SU-DHL-6 (cell line): ENCODE measurements at regions not wholly inside any gene's neighbourhood (a gene's known extent, or its start where the extent isn't known, plus 50 kb on each side); places are given as distances from the start of the nearest gene placed in this dataset.
"Not testable (repeated sequence)": the region's sequence is repeated elsewhere in the genome, so short reads cannot be mapped to it uniquely, and the experiment has no call there.

Experiments used
- H2AFZ ChIP-seq: fragments of 200-600 bp; sonication (generic); 2 replicates; pipeline ENCODE4 v1.6.1; 2014; ENCODE audit warnings: low read depth, mild to moderate bottlenecking, moderate library complexity, mixed read lengths, antibody characterized with exemption, low read length; ENCODE audit not compliant: severe bottlenecking
- H3F3A ChIP-seq: fragments of 200-600 bp; shearing (Covaris generic); 2 replicates; pipeline ENCODE4 v1.6.0; 2016; ENCODE audit warnings: antibody characterized with exemption, mild to moderate bottlenecking; ENCODE audit not compliant: insufficient read depth
- H3K27ac ChIP-seq: fragments of 200-600 bp; sonication (generic); 2 replicates; pipeline ENCODE4 v1.5.1; 2016; ENCODE audit warnings: low read depth, mild to moderate bottlenecking, low read length, moderate library complexity, mixed read lengths
- H3K27me3 ChIP-seq: fragments of 200-600 bp; sonication (generic), shearing (Covaris generic); 2 replicates; pipeline ENCODE4 v1.6.0; 2014; ENCODE audit warnings: mild to moderate bottlenecking, low read length
- H3K36me3 ChIP-seq: fragments of 200-600 bp; sonication (generic); 2 replicates; pipeline ENCODE4 v1.6.1; 2014; ENCODE audit warnings: mild to moderate bottlenecking, low read length, mixed read lengths
- H3K4me2 ChIP-seq: fragments of 300-600, 200-600 bp; shearing (Covaris generic), sonication (generic); 2 replicates; pipeline ENCODE4 v1.6.0; 2014; ENCODE audit warnings: low read length, low read depth, mild to moderate bottlenecking; ENCODE audit not compliant: poor library complexity, severe bottlenecking
- H3K4me3 ChIP-seq: fragments of 200-600 bp; sonication (generic); 2 replicates; pipeline ENCODE4 v1.5.1; 2014; ENCODE audit warnings: antibody characterized with exemption, low read length, mild to moderate bottlenecking, mixed read lengths; ENCODE audit not compliant: insufficient read depth, poor library complexity, severe bottlenecking
- H3K79me2 ChIP-seq: fragments of 200-600 bp; sonication (generic); 2 replicates; pipeline ENCODE4 v1.6.1; 2014; ENCODE audit warnings: mild to moderate bottlenecking, low read length, moderate library complexity; ENCODE audit not compliant: insufficient read depth
- H3K9ac ChIP-seq: fragments of 200-600 bp; sonication (generic); 2 replicates; pipeline ENCODE4 v1.7.0; 2014; ENCODE audit warnings: mild to moderate bottlenecking, low read length
- H3K9me2 ChIP-seq: fragments of 200-600 bp; sonication (generic); replicated peaks from 2 replicates; pipeline ENCODE4 v1.6.1; 2014; ENCODE audit warnings: low read length; ENCODE audit not compliant: insufficient read depth
- H3K9me3 ChIP-seq: fragments of 200-600 bp; sonication (generic); 2 replicates; pipeline ENCODE4 v1.6.1; 2014; ENCODE audit warnings: low read length, mixed read lengths; ENCODE audit not compliant: insufficient read depth
- H4K20me1 ChIP-seq: fragments of 200-600 bp; sonication (generic); 2 replicates; pipeline ENCODE4 v1.6.1; 2014; ENCODE audit warnings: low read depth, mild to moderate bottlenecking, antibody characterized with exemption, low read length, moderate library complexity, mixed read lengths
- EZH2phosphoT487 ChIP-seq: fragments of 200-600 bp; sonication (generic), shearing (Covaris generic); conservative IDR thresholded peaks from 2 replicates; pipeline ENCODE4 v1.6.1; 2018; ENCODE audit warnings: mild to moderate bottlenecking, antibody characterized with exemption, low read length, moderate library complexity, mixed read lengths
- TF ChIP-seq, protein P1 (sequence below): fragments of 200-600 bp; sonication (generic); IDR thresholded peaks from one replicate; pipeline ENCODE4 v1.5.1; 2017; ENCODE audit warnings: antibody characterized with exemption, mild to moderate bottlenecking, low read length, moderate library complexity; ENCODE audit not compliant: insufficient read depth, poor library complexity, severe bottlenecking

DNA sequence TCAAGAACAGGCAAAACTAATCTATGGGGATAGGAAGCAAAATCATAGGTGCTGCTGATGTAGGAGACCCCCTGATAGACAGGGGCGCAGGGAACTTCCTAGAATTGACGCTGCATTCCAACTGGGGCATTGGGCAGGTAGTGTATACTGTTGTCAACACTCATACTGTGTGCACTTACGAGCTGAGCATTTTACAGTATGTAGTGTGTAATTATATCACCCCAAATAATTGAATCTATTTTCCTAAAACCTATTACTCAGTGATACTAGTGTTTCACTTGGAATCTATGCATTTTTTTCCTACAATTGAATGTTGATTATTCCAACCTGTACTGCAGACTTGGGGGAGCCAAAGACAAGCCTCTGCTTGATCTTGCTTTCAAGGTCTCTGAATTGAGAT lies 207.0 kb upstream of the PRKCQ start:
- H3K36me3 ChIP-seq: no peaks in the 10 kb centered on the region
- H3K27ac ChIP-seq: no peak overlapping the region
- no peak overlapping the region for H2AFZ ChIP-seq
- H3K4me2 ChIP-seq: no peak overlapping the region
- H3F3A ChIP-seq: no peaks in the 10 kb centered on the region
- no peaks in the 10 kb centered on the region for H3K9me2 ChIP-seq
- no peaks in the 10 kb centered on the region for H3K9me3 ChIP-seq
- H3K9ac ChIP-seq: no peak overlapping the region
- H3K27me3 ChIP-seq: no peaks in the 10 kb centered on the region
- no peak overlapping the region for H3K4me3 ChIP-seq
- H3K79me2 ChIP-seq: no peaks in the 10 kb centered on the region
- H4K20me1 ChIP-seq: no peaks in the 10 kb centered on the region
- TF ChIP-seq, protein P1, sequence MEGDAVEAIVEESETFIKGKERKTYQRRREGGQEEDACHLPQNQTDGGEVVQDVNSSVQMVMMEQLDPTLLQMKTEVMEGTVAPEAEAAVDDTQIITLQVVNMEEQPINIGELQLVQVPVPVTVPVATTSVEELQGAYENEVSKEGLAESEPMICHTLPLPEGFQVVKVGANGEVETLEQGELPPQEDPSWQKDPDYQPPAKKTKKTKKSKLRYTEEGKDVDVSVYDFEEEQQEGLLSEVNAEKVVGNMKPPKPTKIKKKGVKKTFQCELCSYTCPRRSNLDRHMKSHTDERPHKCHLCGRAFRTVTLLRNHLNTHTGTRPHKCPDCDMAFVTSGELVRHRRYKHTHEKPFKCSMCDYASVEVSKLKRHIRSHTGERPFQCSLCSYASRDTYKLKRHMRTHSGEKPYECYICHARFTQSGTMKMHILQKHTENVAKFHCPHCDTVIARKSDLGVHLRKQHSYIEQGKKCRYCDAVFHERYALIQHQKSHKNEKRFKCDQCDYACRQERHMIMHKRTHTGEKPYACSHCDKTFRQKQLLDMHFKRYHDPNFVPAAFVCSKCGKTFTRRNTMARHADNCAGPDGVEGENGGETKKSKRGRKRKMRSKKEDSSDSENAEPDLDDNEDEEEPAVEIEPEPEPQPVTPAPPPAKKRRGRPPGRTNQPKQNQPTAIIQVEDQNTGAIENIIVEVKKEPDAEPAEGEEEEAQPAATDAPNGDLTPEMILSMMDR: no peak
- TF ChIP-seq EZH2phosphoT487: no peak

DNA sequence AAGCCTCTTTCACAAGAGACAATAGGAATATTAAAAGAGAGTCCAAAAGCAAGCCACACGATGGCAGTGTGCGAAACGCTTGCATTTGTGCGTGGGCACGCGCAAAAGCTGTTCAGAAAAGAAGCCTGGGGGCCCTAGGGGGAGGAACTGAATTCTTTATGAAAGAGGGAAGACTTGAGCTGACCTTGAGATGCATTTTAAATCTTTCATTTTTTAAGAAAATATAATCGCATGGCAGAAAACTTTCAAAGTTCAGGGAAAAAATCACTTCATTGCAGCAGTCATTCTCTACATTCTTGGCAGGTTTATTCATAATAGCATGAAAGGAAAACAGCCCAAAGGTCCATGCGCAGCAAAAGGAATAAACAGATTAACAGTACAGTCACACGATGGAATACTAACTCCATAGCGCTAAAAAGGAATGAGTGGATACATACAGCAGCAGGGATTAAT lies 206.5 kb upstream of the PRKCQ start:
- no peak overlapping the region for H3K4me2 ChIP-seq
- no peak overlapping the region for H3K27ac ChIP-seq
- no peak overlapping the region for H3K4me3 ChIP-seq

DNA sequence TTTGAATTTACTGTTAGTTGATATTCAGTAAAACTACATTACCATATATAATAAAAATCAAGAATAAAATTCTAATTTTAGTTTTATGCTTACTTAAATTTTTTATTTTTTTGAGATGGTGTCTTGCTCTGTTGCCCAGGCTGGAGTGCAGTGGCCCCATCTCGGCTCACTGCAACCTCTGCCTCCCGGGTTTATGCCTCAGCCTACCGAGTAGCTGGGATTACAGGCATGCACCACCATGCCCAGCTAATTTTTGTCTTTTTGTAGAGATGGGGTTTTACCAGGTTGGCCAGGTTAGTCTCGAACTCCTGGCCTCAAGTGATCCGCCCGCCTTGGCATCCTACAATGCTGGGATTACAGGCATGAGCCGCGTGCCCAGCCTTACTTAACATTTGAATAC lies 204.4 kb upstream of the PRKCQ start:
- not testable (repeated sequence) for H3F3A ChIP-seq, H3K4me2 ChIP-seq, H3K9me2 ChIP-seq, H3K79me2 ChIP-seq, H3K36me3 ChIP-seq, H3K27me3 ChIP-seq, H3K9me3 ChIP-seq, H4K20me1 ChIP-seq, H3K4me3 ChIP-seq, H3K27ac ChIP-seq, H2AFZ ChIP-seq, H3K9ac ChIP-seq

More for the DNA sequence above, 206.5 kb upstream of the PRKCQ start:
- Histone ChIP-seq H3K9me3 (no peaks in the 10 kb centered on the region), H3F3A (no peaks in the 10 kb centered on the region), H3K27me3 (no peaks in the 10 kb centered on the region), H3K79me2 (no peaks in the 10 kb centered on the region), H2AFZ (no peak overlapping the region), H3K36me3 (no peaks in the 10 kb centered on the region), H4K20me1 (no peaks in the 10 kb centered on the region), H3K9me2 (no peaks in the 10 kb centered on the region), H3K9ac (no peak overlapping the region)
- no peak for TF ChIP-seq EZH2phosphoT487
- TF ChIP-seq, protein P1: no peak

DNA sequence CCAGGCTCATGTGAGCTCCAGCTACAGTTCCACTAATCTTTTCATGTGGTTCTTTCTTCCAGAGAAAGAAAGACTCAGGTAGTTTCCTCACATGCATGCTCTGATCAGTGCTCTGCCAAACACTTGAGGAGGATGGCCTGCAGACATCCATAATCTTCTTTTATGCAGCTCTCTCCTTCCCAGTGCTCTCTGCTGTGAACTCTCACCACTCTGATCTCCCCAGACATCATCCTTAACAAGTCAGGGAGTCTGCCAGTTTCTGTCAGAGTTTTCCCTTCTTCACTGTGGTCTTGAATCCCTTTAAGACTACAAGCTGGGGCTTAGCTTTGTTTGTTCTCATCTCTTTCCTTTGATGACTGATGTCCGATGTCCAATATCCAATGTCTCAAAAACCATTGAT lies 203.4 kb upstream of the PRKCQ start:
- Histone ChIP-seq H3K9me2 (no peaks in the 10 kb centered on the region), H3K9ac (no peak overlapping the region), H3K4me2 (no peak overlapping the region), H2AFZ (no peak overlapping the region), H3K79me2 (no peaks in the 10 kb centered on the region), H3K36me3 (no peaks in the 10 kb centered on the region), H4K20me1 (no peaks in the 10 kb centered on the region), H3K4me3 (no peak overlapping the region), H3K27me3 (no peaks in the 10 kb centered on the region), H3K9me3 (no peaks in the 10 kb centered on the region), H3F3A (no peaks in the 10 kb centered on the region), H3K27ac (no peak overlapping the region)
- TF ChIP-seq EZH2phosphoT487: no peak
- TF ChIP-seq, protein P1: no peak
